HCT116 (cell line): ENCODE measurements at regions not wholly inside any gene's neighbourhood (a gene's known extent, or its start where the extent isn't known, plus 50 kb on each side); places are given as distances from the start of the nearest gene placed in this dataset.
A peak's percentile ranks its signal among the peaks of the same experiment; 100 is the strongest.

Experiments
- ATAC-seq: fragments of 200-7000 bp; cut with Tn5 transposase; 2 replicates; pipeline ENCODE4 v1.9.1; 2020; ENCODE audit warnings: mild to moderate bottlenecking, moderate library complexity
- BruUV-seq: library from RNA; stranded (reverse); fragments of 400-500 nt; replicated peaks from 2 replicates; lab custom pipeline; 2021; lab: Mats Ljungman, UMichigan
- CTCF ChIA-PET: fragments of 300-600 bp; sonication (Branson Sonifier 250); formaldehyde crosslinking; loops from one replicate; lab custom pipeline; 2021; ENCODE audit warnings: antibody characterized with exemption; lab: Charles Lee
- POLR2A ChIA-PET: fragments of 300-600, 350-600 bp; sonication (Branson Sonifier 250); formaldehyde crosslinking; loops from one replicate; lab custom pipeline; 2021; ENCODE audit warnings: antibody characterized with exemption; lab: Charles Lee
- RAD21 ChIA-PET, 2 experiments: fragments of 300-600 bp; sonication (Branson Sonifier 250); formaldehyde crosslinking; loops; one replicate each; lab custom pipeline; 2023; ENCODE audit warnings: low total read pairs in 2 of 2; ENCODE audit not compliant: uncharacterized antibody in 2 of 2, unreplicated experiment in 2 of 2, low non-redundant PET in 1 of 2; lab: Charles Lee
- DNase-seq: peaks from one replicate; pipeline ENCODE4 v3.0.0-alpha.2; 2010; ENCODE audit warnings: low read depth, low spot score
- H2AFZ ChIP-seq: fragments of 200-600 bp; shearing (Covaris generic), sonication (generic); 2 replicates; pipeline ENCODE4 v1.6.1; 2017; ENCODE audit warnings: low read depth, mixed run types, mixed read lengths, antibody characterized with exemption, low read length; ENCODE audit not compliant: poor library complexity, severe bottlenecking
- H3K27ac ChIP-seq: 2 replicates; pipeline ENCODE4 v1.5.1; 2012; ENCODE audit warnings: low read depth, low read length
- H3K27me3 ChIP-seq: fragments of 200-600 bp; sonication (generic); 2 replicates; pipeline ENCODE4 v1.6.1; 2016; ENCODE audit warnings: mixed run types, low read length, mixed read lengths; ENCODE audit not compliant: insufficient read depth
- H3K36me3 ChIP-seq, 2 experiments: fragments of 200-500 bp in 1 of 2; fragments of 200-600 bp in 1 of 2; sonication (Bioruptor generic) in 1 of 2; sonication (generic) in 1 of 2; 2 replicates each; pipeline versions ENCODE4 v1.5.1 to v1.6.1; 2014 to 2016; ENCODE audit warnings: low read length in 2 of 2, inconsistent platforms in 1 of 2, mixed read lengths in 1 of 2, mixed run types in 1 of 2; ENCODE audit not compliant: insufficient read depth in 2 of 2, control insufficient read depth in 1 of 2
- H3K4me1 ChIP-seq, 2 experiments: fragments of 200-600 bp in 1 of 2; sonication (generic) in 1 of 2; 2 replicates each; pipeline versions ENCODE4 v1.5.1 to v1.6.1; 2012 to 2017; ENCODE audit warnings: low read length in 2 of 2, inconsistent platforms in 1 of 2, mild to moderate bottlenecking in 1 of 2, mixed read lengths in 1 of 2, mixed run types in 1 of 2, moderate library complexity in 1 of 2; ENCODE audit not compliant: insufficient read depth in 2 of 2, control insufficient read depth in 1 of 2
- H3K4me2 ChIP-seq: fragments of 200-600 bp; sonication (generic); 2 replicates; pipeline ENCODE4 v1.6.1; 2017; ENCODE audit warnings: mixed run types, low read length, mixed read lengths
- H3K4me3 ChIP-seq, 2 experiments: fragments of 200-600 bp in 1 of 2; sonication (generic) in 1 of 2; replicated peaks in 1 of 2; 2 replicates each; pipeline ENCODE4 v1.5.1; 2011 to 2016; ENCODE audit warnings: low read length in 2 of 2, control low read depth in 1 of 2, low read depth in 1 of 2, mild to moderate bottlenecking in 1 of 2, mixed read lengths in 1 of 2, mixed run types in 1 of 2
- H3K79me2 ChIP-seq: fragments of 200-600 bp; sonication (generic); 2 replicates; pipeline ENCODE4 v1.6.1; 2017; ENCODE audit warnings: mild to moderate bottlenecking, mixed run types, low read length, moderate library complexity, mixed read lengths; ENCODE audit not compliant: insufficient read depth
- H3K9ac ChIP-seq: fragments of 200-600 bp; sonication (generic); 2 replicates; pipeline ENCODE4 v1.6.1; 2016; ENCODE audit warnings: low read length, mixed read lengths
- H3K9me2 ChIP-seq: fragments of 200-600 bp; sonication (generic), shearing (Covaris generic); 2 replicates; pipeline ENCODE4 v1.6.1; 2017; ENCODE audit warnings: mixed run types, mild to moderate bottlenecking, moderate library complexity; ENCODE audit not compliant: insufficient read depth
- H3K9me3 ChIP-seq, 2 experiments: fragments of 200-500 bp in 1 of 2; fragments of 200-600 bp in 1 of 2; sonication (Bioruptor generic) in 1 of 2; sonication (generic) in 1 of 2; 2 replicates each; pipeline ENCODE4 v1.6.1; 2014 to 2017; ENCODE audit warnings: low read length in 2 of 2, mixed read lengths in 2 of 2, inconsistent platforms in 1 of 2, low read depth in 1 of 2, mild to moderate bottlenecking in 1 of 2, mixed run types in 1 of 2, moderate library complexity in 1 of 2; ENCODE audit not compliant: control insufficient read depth in 1 of 2, insufficient read depth in 1 of 2
- H4K20me1 ChIP-seq: fragments of 200-600 bp; sonication (generic), shearing (Covaris generic); 2 replicates; pipeline ENCODE4 v1.6.1; 2017; ENCODE audit warnings: mixed run types, mild to moderate bottlenecking, moderate library complexity; ENCODE audit not compliant: insufficient read depth
- RAD21 ChIP-seq: IDR thresholded peaks from 2 replicates; pipeline ENCODE4 v1.6.1; 2012; ENCODE audit warnings: low read depth, mild to moderate bottlenecking
- REST ChIP-seq: IDR thresholded peaks from 2 replicates; pipeline ENCODE4 v1.6.1; 2012; ENCODE audit warnings: low read depth
- SIN3A ChIP-seq: IDR thresholded peaks from 2 replicates; pipeline ENCODE4 v1.6.1; 2012; ENCODE audit warnings: low read depth
- SRF ChIP-seq: IDR thresholded peaks from 2 replicates; pipeline ENCODE4 v1.6.1; 2012; ENCODE audit warnings: low read depth
- TCF7L2 ChIP-seq: IDR thresholded peaks from 2 replicates; pipeline ENCODE4 v1.7.0; 2011; ENCODE audit warnings: borderline replicate concordance, inconsistent platforms; ENCODE audit not compliant: insufficient read depth, insufficient read length; ENCODE audit errors: extremely low read depth
- intact Hi-C: fragments of 100-400 bp; cut with micrococcal nuclease; formaldehyde crosslinking; loops from 2 replicates; pipeline ENCODE4 v1.10.0; 2022

- TF ChIP-seq REST (peak; percentile 3; the same call in 1 of the 2 replicates), TCF7L2 (no peak)
- RAD21 ChIA-PET = no interaction called here
These were observed 463.5 kb downstream of the KCTD16 start for GRCh38 chr5:144634138-144634537.

GRCh38 chr5:144598451-144599068 lies 427.9 kb downstream of the KCTD16 start:
- Histone ChIP-seq H3K9me2 (no peaks in the 10 kb centered on the region), H2AFZ (no peak overlapping the region), H3K4me2 (no peak overlapping the region), H3K9ac (no peak overlapping the region), H3K79me2 (no peaks in the 10 kb centered on the region), H3K9me3 (no peaks in the 10 kb centered on the region), H3K27ac (no peak overlapping the region), H4K20me1 (no peaks in the 10 kb centered on the region), H3K27me3 (no peaks in the 10 kb centered on the region), H3K4me1 (no peaks in the 10 kb centered on the region), H3K4me3 (no peak overlapping the region), H3K36me3 (no peaks in the 10 kb centered on the region)
- no peak for ATAC-seq
- POLR2A ChIA-PET = no interaction called here
- CTCF ChIA-PET = no interaction called here
- DNase-seq = no peak
- intact Hi-C loops = no loop called here
- RAD21 ChIA-PET = no interaction called here
- TF ChIP-seq SRF (no peak), RAD21 (no peak), REST (no peak), SIN3A (no peak)
- BruUV-seq = no TSS peak

More at GRCh38 chr5:144634138-144634537, 463.5 kb downstream of the KCTD16 start:
- intact Hi-C loops = no loop called here
- Histone ChIP-seq H3K4me2 (no peak overlapping the region), H4K20me1 (no peaks in the 10 kb centered on the region), H3K9me3 (no peaks in the 10 kb centered on the region), H3K79me2 (no peaks in the 10 kb centered on the region), H3K9me2 (no peaks in the 10 kb centered on the region), H3K27ac (no peak overlapping the region), H3K9ac (no peak overlapping the region), H3K4me1 (no peaks in the 10 kb centered on the region), H2AFZ (no peak overlapping the region), H3K36me3 (no peaks in the 10 kb centered on the region), H3K4me3 (no peak overlapping the region), H3K27me3 (no peaks in the 10 kb centered on the region)
- POLR2A ChIA-PET = no interaction called here
- CTCF ChIA-PET = no interaction called here
- BruUV-seq = no TSS peak
- DNase-seq (no peak), ATAC-seq (no peak)
